SK-N-SH (cell line): ENCODE measurements at regions not wholly inside any gene's neighbourhood (a gene's known extent, or its start where the extent isn't known, plus 50 kb on each side); places are given as distances from the start of the nearest gene placed in this dataset.

Source experiments
- CTCF ChIA-PET: fragments of 300-600, 350-600 bp; formaldehyde crosslinking; extraction: SDS; loops from one replicate; lab custom pipeline; 2021; lab: Yijun Ruan, JAX
- POLR2A ChIA-PET: fragments of 350-600 bp; sonication (Branson Sonifier 250); formaldehyde crosslinking; extraction: SDS; loops from one replicate; lab custom pipeline; 2020; ENCODE audit warnings: antibody characterized with exemption, inconsistent platforms; lab: Yijun Ruan, JAX
- DNase-seq: peaks from one replicate; pipeline ENCODE4 v3.0.0; 2012
- H2AFZ ChIP-seq: fragments of 200-600 bp; sonication (generic); 2 replicates; pipeline ENCODE4 v1.8.1; 2016; ENCODE audit warnings: antibody characterized with exemption, mild to moderate bottlenecking, low read depth
- H3F3A ChIP-seq: fragments of 200-600 bp; sonication (generic); replicated peaks from 2 replicates; pipeline ENCODE3; 2016; ENCODE audit warnings: antibody characterized with exemption, mild to moderate bottlenecking; ENCODE audit not compliant: insufficient read depth
- H3K27ac ChIP-seq, 2 experiments: fragments of 200-500 bp in 1 of 2; fragments of 200-600 bp in 1 of 2; sonication (Bioruptor generic) in 1 of 2; sonication (generic), shearing (Covaris generic) in 1 of 2; 2 replicates each; pipeline versions ENCODE4 v1.5.1 to v1.6.1; 2014 to 2016; ENCODE audit warnings: low read depth in 2 of 2, inconsistent platforms in 1 of 2, low read length in 1 of 2, mild to moderate bottlenecking in 1 of 2, mixed read lengths in 1 of 2
- H3K27me3 ChIP-seq: fragments of 200-600 bp; sonication (generic), shearing (Covaris generic); 2 replicates; pipeline ENCODE4 v1.6.1; 2016; ENCODE audit warnings: mixed run types; ENCODE audit not compliant: insufficient read depth
- H3K36me3 ChIP-seq, 2 experiments: fragments of 200-500 bp in 1 of 2; fragments of 200-600 bp in 1 of 2; sonication (Bioruptor generic) in 1 of 2; sonication (generic) in 1 of 2; replicated peaks in 1 of 2; 2 replicates each; pipeline versions ENCODE3 to v1.5.1; 2014 to 2016; ENCODE audit warnings: low read length in 1 of 2, mild to moderate bottlenecking in 1 of 2; ENCODE audit not compliant: insufficient read depth in 2 of 2, control insufficient read depth in 1 of 2
- H3K4me1 ChIP-seq, 2 experiments: fragments of 200-500 bp in 1 of 2; fragments of 200-600 bp in 1 of 2; sonication (Bioruptor generic) in 1 of 2; sonication (generic), shearing (Covaris generic) in 1 of 2; 2 replicates each; pipeline versions ENCODE4 v1.5.1 to v1.6.1; 2014 to 2016; ENCODE audit warnings: low read depth in 1 of 2, low read length in 1 of 2, mixed run types in 1 of 2; ENCODE audit not compliant: insufficient read depth in 2 of 2, control insufficient read depth in 1 of 2
- H3K4me2 ChIP-seq: fragments of 200-600 bp; sonication (generic), shearing (Covaris generic); 2 replicates; pipeline ENCODE4 v1.6.1; 2017; ENCODE audit warnings: mixed run types
- H3K4me3 ChIP-seq, 2 experiments: fragments of 200-500 bp in 1 of 2; fragments of 200-600 bp in 1 of 2; sonication (Bioruptor generic) in 1 of 2; sonication (generic), shearing (Covaris generic) in 1 of 2; 2 replicates each; pipeline versions ENCODE4 v1.5.1 to v1.8.1; 2014 to 2016; ENCODE audit warnings: low read depth in 2 of 2, inconsistent platforms in 1 of 2, low read length in 1 of 2, mild to moderate bottlenecking in 1 of 2, mixed read lengths in 1 of 2, moderate library complexity in 1 of 2
- H3K79me2 ChIP-seq: fragments of 200-600 bp; sonication (generic); 2 replicates; pipeline ENCODE4 v1.8.1; 2017; ENCODE audit warnings: mild to moderate bottlenecking; ENCODE audit not compliant: insufficient read depth
- H3K9ac ChIP-seq: fragments of 200-600 bp; sonication (generic); 2 replicates; pipeline ENCODE4 v1.6.1; 2017; ENCODE audit warnings: mixed run types
- H3K9me2 ChIP-seq: fragments of 200-600 bp; sonication (generic); 2 replicates; pipeline ENCODE4 v1.6.1; 2017; ENCODE audit warnings: mixed run types
- H3K9me3 ChIP-seq: fragments of 200-600 bp; sonication (generic); 2 replicates; pipeline ENCODE4 v1.6.1; 2017; ENCODE audit warnings: mixed run types, mild to moderate bottlenecking, moderate library complexity
- H4K20me1 ChIP-seq: fragments of 200-600 bp; sonication (generic); 2 replicates; pipeline ENCODE4 v1.6.1; 2017; ENCODE audit warnings: mild to moderate bottlenecking, mixed run types; ENCODE audit not compliant: insufficient read depth
- EP300 ChIP-seq, 2 experiments: IDR thresholded peaks; 2 replicates each; pipeline versions ENCODE4 v1.4.0 to v1.6.1; 2012; ENCODE audit warnings: borderline replicate concordance in 1 of 2, low read depth in 1 of 2, low read length in 1 of 2
- FOSL2 ChIP-seq: IDR thresholded peaks from 2 replicates; pipeline ENCODE4 v1.4.0; 2012; ENCODE audit warnings: low read depth, mild to moderate bottlenecking, moderate library complexity, borderline replicate concordance
- FOXJ3 ChIP-seq: sonication (generic); formaldehyde crosslinking; IDR thresholded peaks from 2 replicates; pipeline ENCODE4 v1.5.1; 2020; ENCODE audit warnings: mild to moderate bottlenecking, missing genetic modification reagents
- FOXM1 ChIP-seq: IDR thresholded peaks from 2 replicates; pipeline ENCODE4 v1.4.0; 2012; ENCODE audit warnings: low read depth, mild to moderate bottlenecking
- GABPA ChIP-seq: IDR thresholded peaks from 2 replicates; pipeline ENCODE4 v1.4.0; 2012; ENCODE audit warnings: low read depth, mild to moderate bottlenecking
- IRF3 ChIP-seq: fragments of 150-350 bp; IDR thresholded peaks from 2 replicates; pipeline ENCODE4 v1.6.1; 2016; ENCODE audit warnings: mild to moderate bottlenecking, low read depth, low read length
- JUND ChIP-seq: IDR thresholded peaks from 2 replicates; pipeline ENCODE4 v1.4.0; 2012
- MEF2A ChIP-seq: IDR thresholded peaks from 2 replicates; pipeline ENCODE4 v1.4.0; 2012; ENCODE audit warnings: low read depth, borderline replicate concordance
- NFIC ChIP-seq: IDR thresholded peaks from 2 replicates; pipeline ENCODE4 v1.4.0; 2012; ENCODE audit warnings: borderline replicate concordance
- NRF1 ChIP-seq: IDR thresholded peaks from 2 replicates; pipeline ENCODE4 v1.6.1; 2012; ENCODE audit warnings: low read depth, mild to moderate bottlenecking, low read length
- POLR2AphosphoS5 ChIP-seq: IDR thresholded peaks from 2 replicates; pipeline ENCODE4 v1.6.1; 2012; ENCODE audit warnings: low read depth, low read length
- RAD21 ChIP-seq: IDR thresholded peaks from 2 replicates; pipeline ENCODE4 v1.6.1; 2012; ENCODE audit warnings: mild to moderate bottlenecking, low read length
- RCOR1 ChIP-seq: fragments of 150-350 bp; IDR thresholded peaks from 2 replicates; pipeline ENCODE4 v1.6.1; 2017; ENCODE audit warnings: antibody characterized with exemption, low read length
- TAF1 ChIP-seq: IDR thresholded peaks from 2 replicates; pipeline ENCODE4 v1.6.1; 2012; ENCODE audit warnings: low read depth, mild to moderate bottlenecking, low read length, moderate library complexity, borderline replicate concordance
- TEAD4 ChIP-seq: IDR thresholded peaks from 2 replicates; pipeline ENCODE4 v1.4.0; 2012; ENCODE audit warnings: mild to moderate bottlenecking, borderline replicate concordance; ENCODE audit not compliant: insufficient read depth
- WGBS: methylation state at CpG from one replicate; pipeline ENCODE4 v1.1.6; 2017; ENCODE audit warnings: low lambda C conversion rate; 5-methylcytosine and 5-hydroxymethylcytosine counted together
- TF ChIP-seq, protein P1 (sequence below): IDR thresholded peaks from 2 replicates; pipeline ENCODE4 v1.4.0; 2012; ENCODE audit warnings: low read depth, borderline replicate concordance
- TF ChIP-seq, protein P2 (sequence below): IDR thresholded peaks from 2 replicates; pipeline ENCODE4; 2012
- TF ChIP-seq, protein P3 (sequence below): fragments of 200-600 bp; sonication (generic); IDR thresholded peaks from 2 replicates; pipeline ENCODE4 v1.6.1; 2017; ENCODE audit warnings: antibody characterized with exemption, mild to moderate bottlenecking, moderate library complexity

- CTCF ChIA-PET = interaction anchor here (1.3 kb wide), 1 partner anchor 22 kb away, joined by 3 read pairs; no protein-coding TSS in a partner anchor
- Histone ChIP-seq H3K27me3 (no peaks in the 10 kb centered on the region; the same call in 1 of the 2 replicates), H3K4me2 (no peak overlapping the region), H3K36me3 (no peaks in the 10 kb centered on the region), H3F3A (no peaks in the 10 kb centered on the region), H3K79me2 (no peaks in the 10 kb centered on the region), H3K9me3 (no peaks in the 10 kb centered on the region), H3K4me1 (no peaks in the 10 kb centered on the region), H3K4me3 (no peak overlapping the region), H3K9ac (no peak overlapping the region), H3K27ac (no peak overlapping the region), H4K20me1 (no peaks in the 10 kb centered on the region), H2AFZ (no peak overlapping the region), H3K9me2 (no peaks in the 10 kb centered on the region)
- TF ChIP-seq GABPA = no peak
- TF ChIP-seq FOXM1 = no peak
- TF ChIP-seq IRF3 = no peak
- POLR2A ChIA-PET = no interaction called here
- 50% methylated on average over 9 of the region's 12 CpGs for WGBS
- DNase-seq = no peak
These were observed 132.6 kb upstream of the SERPIND1 start for GRCh38 chr22:20641198-20641892.

GRCh38 chr22:20641919-20642579 lies 131.9 kb upstream of the SERPIND1 start:
- H3K27ac ChIP-seq = no peak overlapping the region
- H4K20me1 ChIP-seq = no peaks in the 10 kb centered on the region
- H2AFZ ChIP-seq = no peak overlapping the region
- no peak overlapping the region for H3K4me3 ChIP-seq
- H3F3A ChIP-seq = no peaks in the 10 kb centered on the region
- ChIA-PET POLR2A (no interaction called here), CTCF (interaction anchor here (1.1 kb wide), 1 partner anchor 39 kb away, joined by 3 read pairs; no protein-coding TSS in a partner anchor)
- H3K9me2 ChIP-seq = no peaks in the 10 kb centered on the region
- H3K36me3 ChIP-seq = no peaks in the 10 kb centered on the region
- no peaks in the 10 kb centered on the region for H3K9me3 ChIP-seq
- no peak overlapping the region for H3K4me2 ChIP-seq
- TF ChIP-seq, protein P1, sequence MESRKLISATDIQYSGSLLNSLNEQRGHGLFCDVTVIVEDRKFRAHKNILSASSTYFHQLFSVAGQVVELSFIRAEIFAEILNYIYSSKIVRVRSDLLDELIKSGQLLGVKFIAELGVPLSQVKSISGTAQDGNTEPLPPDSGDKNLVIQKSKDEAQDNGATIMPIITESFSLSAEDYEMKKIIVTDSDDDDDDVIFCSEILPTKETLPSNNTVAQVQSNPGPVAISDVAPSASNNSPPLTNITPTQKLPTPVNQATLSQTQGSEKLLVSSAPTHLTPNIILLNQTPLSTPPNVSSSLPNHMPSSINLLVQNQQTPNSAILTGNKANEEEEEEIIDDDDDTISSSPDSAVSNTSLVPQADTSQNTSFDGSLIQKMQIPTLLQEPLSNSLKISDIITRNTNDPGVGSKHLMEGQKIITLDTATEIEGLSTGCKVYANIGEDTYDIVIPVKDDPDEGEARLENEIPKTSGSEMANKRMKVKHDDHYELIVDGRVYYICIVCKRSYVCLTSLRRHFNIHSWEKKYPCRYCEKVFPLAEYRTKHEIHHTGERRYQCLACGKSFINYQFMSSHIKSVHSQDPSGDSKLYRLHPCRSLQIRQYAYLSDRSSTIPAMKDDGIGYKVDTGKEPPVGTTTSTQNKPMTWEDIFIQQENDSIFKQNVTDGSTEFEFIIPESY = no peak
- TF ChIP-seq EP300 (IDR thresholded peaks at IDR 0.05; ENCODE audit: borderline replicate concordance in 1 of 2, low read depth in 1 of 2, low read length in 1 of 2) (no peak), IRF3 (no peak), MEF2A (no peak), TAF1 (no peak), JUND (no peak), TEAD4 (no peak), FOSL2 (no peak), FOXJ3 (CRISPR knock-in tag) (no peak), RAD21 (no peak), POLR2AphosphoS5 (no peak), NFIC (no peak), NRF1 (no peak), RCOR1 (no peak), FOXM1 (no peak)
- TF ChIP-seq, protein P2, sequence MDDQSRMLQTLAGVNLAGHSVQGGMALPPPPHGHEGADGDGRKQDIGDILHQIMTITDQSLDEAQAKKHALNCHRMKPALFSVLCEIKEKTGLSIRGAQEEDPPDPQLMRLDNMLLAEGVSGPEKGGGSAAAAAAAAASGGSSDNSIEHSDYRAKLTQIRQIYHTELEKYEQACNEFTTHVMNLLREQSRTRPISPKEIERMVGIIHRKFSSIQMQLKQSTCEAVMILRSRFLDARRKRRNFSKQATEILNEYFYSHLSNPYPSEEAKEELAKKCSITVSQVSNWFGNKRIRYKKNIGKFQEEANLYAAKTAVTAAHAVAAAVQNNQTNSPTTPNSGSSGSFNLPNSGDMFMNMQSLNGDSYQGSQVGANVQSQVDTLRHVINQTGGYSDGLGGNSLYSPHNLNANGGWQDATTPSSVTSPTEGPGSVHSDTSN = no peak
- TF ChIP-seq, protein P3, sequence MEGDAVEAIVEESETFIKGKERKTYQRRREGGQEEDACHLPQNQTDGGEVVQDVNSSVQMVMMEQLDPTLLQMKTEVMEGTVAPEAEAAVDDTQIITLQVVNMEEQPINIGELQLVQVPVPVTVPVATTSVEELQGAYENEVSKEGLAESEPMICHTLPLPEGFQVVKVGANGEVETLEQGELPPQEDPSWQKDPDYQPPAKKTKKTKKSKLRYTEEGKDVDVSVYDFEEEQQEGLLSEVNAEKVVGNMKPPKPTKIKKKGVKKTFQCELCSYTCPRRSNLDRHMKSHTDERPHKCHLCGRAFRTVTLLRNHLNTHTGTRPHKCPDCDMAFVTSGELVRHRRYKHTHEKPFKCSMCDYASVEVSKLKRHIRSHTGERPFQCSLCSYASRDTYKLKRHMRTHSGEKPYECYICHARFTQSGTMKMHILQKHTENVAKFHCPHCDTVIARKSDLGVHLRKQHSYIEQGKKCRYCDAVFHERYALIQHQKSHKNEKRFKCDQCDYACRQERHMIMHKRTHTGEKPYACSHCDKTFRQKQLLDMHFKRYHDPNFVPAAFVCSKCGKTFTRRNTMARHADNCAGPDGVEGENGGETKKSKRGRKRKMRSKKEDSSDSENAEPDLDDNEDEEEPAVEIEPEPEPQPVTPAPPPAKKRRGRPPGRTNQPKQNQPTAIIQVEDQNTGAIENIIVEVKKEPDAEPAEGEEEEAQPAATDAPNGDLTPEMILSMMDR = no peak
- no peak for DNase-seq
- 49% methylated on average over 5 of the region's 5 CpGs for WGBS
- H3K79me2 ChIP-seq = no peaks in the 10 kb centered on the region
- H3K9ac ChIP-seq = no peak overlapping the region
- no peaks in the 10 kb centered on the region; the same call in 1 of the 2 replicates for H3K27me3 ChIP-seq
- H3K4me1 ChIP-seq = no peaks in the 10 kb centered on the region
